ENCODE measurements at regions not wholly inside any gene's neighbourhood (a gene's known extent, or its start where the extent isn't known, plus 50 kb on each side); places are given as distances from the start of the nearest gene placed in this dataset.

DNA sequence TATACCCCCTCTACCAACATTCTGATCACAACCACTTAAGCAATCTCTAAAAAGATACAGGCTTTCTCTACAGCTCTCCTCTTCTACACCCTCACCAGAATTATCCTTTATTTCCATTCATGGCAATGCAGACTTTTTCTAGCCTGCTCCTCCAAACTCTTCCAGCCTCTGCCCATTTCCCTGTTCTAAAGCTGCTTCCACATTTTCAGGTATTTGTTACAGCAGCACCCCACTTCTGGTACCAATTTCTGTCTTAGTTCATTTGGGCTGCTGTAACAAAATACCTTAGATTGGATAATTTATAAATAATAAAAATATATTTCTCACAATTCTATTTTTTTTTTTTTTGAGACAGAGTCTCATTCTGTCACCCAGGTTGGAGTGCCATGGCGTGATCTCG, 53.0 kb upstream of the DNAH5 start:
- no peak overlapping the region for H3K4me3 ChIP-seq (replicated peaks in 1 of 3; ENCODE audit: insufficient read depth in 1 of 3, low read depth in 2 of 3, low read length in 3 of 3)
- H4K20me1 ChIP-seq (ENCODE audit: insufficient read depth, low read length) = no peaks in the 10 kb centered on the region
- H3K4me2 ChIP-seq (ENCODE audit: low read depth, low read length) = no peak overlapping the region
- ChIA-PET POLR2A (no interaction called here), CTCF (ENCODE audit: low intra/inter-chr PET ratio, low total read pairs) (no interaction called here)
- WGBS (ENCODE audit: low lambda C conversion rate) = 3% methylated on average over 2 of the region's 2 CpGs
- in situ Hi-C loops (cut with HindIII; ENCODE audit: extremely low pct_ligation_motif_present, low pct_unique_long_range_greater_than_20kb) (no loop called here), intact Hi-C loops (cut with micrococcal nuclease; ENCODE audit: unreplicated experiment) (no loop called here)
- DNase-seq (ENCODE audit: low spot score) (no peak), ATAC-seq (no peak), FAIRE-seq (no peak)
- H2AFZ ChIP-seq (ENCODE audit: low read length) = no peak overlapping the region
- H3K36me3 ChIP-seq (replicated peaks in 1 of 2; ENCODE audit: control insufficient read depth in 1 of 2, insufficient read depth in 2 of 2, low read length in 2 of 2) = no peaks in the 10 kb centered on the region
- H3K27me3 ChIP-seq (ENCODE audit: control insufficient read depth in 1 of 2, insufficient read depth in 2 of 2, low read length in 2 of 2) = peaks cover 0 to 4% of the 10 kb centered on the region in 2 experiments; a peak in 2 of 5 replicates
- H3K9ac ChIP-seq (ENCODE audit: insufficient read depth, low read depth, low read length) = no peak overlapping the region
- no peaks in the 10 kb centered on the region for H3K4me1 ChIP-seq (ENCODE audit: insufficient read depth, low read length)
- no peaks in the 10 kb centered on the region for H3K79me2 ChIP-seq (ENCODE audit: insufficient read depth, low read length)
- H3K9me3 ChIP-seq (ENCODE audit: low read length) = peaks cover 4% of the 10 kb centered on the region
- BruUV-seq (replicated peaks) = no TSS peak
- no peak overlapping the region for H3K27ac ChIP-seq (ENCODE audit: extremely low read length, insufficient read depth, low read length)
- TF ChIP-seq NFIC (IDR thresholded peaks at IDR 0.05; ENCODE audit: low read length) = no peak
- TF ChIP-seq MED8 (CRISPR knock-in tag; IDR thresholded peaks at IDR 0.05; ENCODE audit: insufficient replicate concordance) = no peak
- no peak for TF ChIP-seq ZNF672 (CRISPR knock-in tag; IDR thresholded peaks at IDR 0.05)
- no peak for TF ChIP-seq ZNF615 (CRISPR knock-in tag; IDR thresholded peaks at IDR 0.05; ENCODE audit: borderline replicate concordance)
- TF ChIP-seq ISX (CRISPR knock-in tag; conservative IDR thresholded peaks at IDR 0.05) = no peak
- no peak for TF ChIP-seq KDM3A (CRISPR knock-in tag; IDR thresholded peaks at IDR 0.05; ENCODE audit: low read depth)
- TF ChIP-seq KDM5A (IDR thresholded peaks at IDR 0.05; ENCODE audit: borderline replicate concordance, low read length) = no peak
- no peak for TF ChIP-seq MBNL3 (CRISPR knock-in tag; conservative IDR thresholded peaks at IDR 0.05)
- TF ChIP-seq ZNF766 (CRISPR knock-in tag; IDR thresholded peaks at IDR 0.05; ENCODE audit: borderline replicate concordance) = no peak
- no peak for TF ChIP-seq ZNF30 (CRISPR knock-in tag; IDR thresholded peaks at IDR 0.05)
- TF ChIP-seq TARDBP (CRISPR knock-in tag; IDR thresholded peaks at IDR 0.05) = no peak
- no peak for TF ChIP-seq ZNF296 (CRISPR knock-in tag; conservative IDR thresholded peaks at IDR 0.05)
- TF ChIP-seq ZNF660 (CRISPR knock-in tag; IDR thresholded peaks at IDR 0.05; ENCODE audit: borderline replicate concordance, low read depth) = no peak
- no peak for TF ChIP-seq ARHGAP35 (CRISPR knock-in tag; IDR thresholded peaks at IDR 0.05; ENCODE audit: borderline replicate concordance)

Measured in HepG2 (cell line).